ENCODE measurements at regions not wholly inside any gene's neighbourhood (a gene's known extent, or its start where the extent isn't known, plus 50 kb on each side); places are given as distances from the start of the nearest gene placed in this dataset.

- intact Hi-C loops (cut with DNase I; ENCODE audit: low total_unique reads), result no loop called here
These were observed 187.0 kb downstream of the SEC14L1 start for GRCh38 chr17:77327566-77328464.

GRCh38 chr17:77328823-77329740 is 188.3 kb downstream of the SEC14L1 start:
- Histone ChIP-seq H3K27ac (no peak overlapping the region), H3K4me3 (no peak overlapping the region), H3K27me3 (no peaks in the 10 kb centered on the region), H3K36me3 (peaks cover 0 to 10% (median 0%) of the 10 kb centered on the region in 4 donors), H3K4me1 (peaks cover 36 to 98% (median 57%) of the 10 kb centered on the region in 4 donors), H3K9me3 (no peaks in the 10 kb centered on the region)
- WGBS, 5 donors, result 64 to 74% (median 71%) methylated on average over 8 to 15 of the region's 15 CpGs
- DNase-seq, result peak in 1 of 2 donors; percentile 23
- TF ChIP-seq EP300 (IDR thresholded peaks at IDR 0.05), result no peak
- no peak for TF ChIP-seq POLR2AphosphoS5 (IDR thresholded peaks at IDR 0.05)
- no peak for TF ChIP-seq POLR2A (IDR thresholded peaks at IDR 0.05)
- no peak for TF ChIP-seq CTCF (IDR thresholded peaks at IDR 0.05)
- intact Hi-C loops (cut with DNase I; ENCODE audit: low total_unique reads), result no loop called here

More at GRCh38 chr17:77327566-77328464, 187.0 kb downstream of the SEC14L1 start:
- peak overlapping the region in 2 of 5 donors; percentile 46 to 95 for H3K27ac ChIP-seq
- TF ChIP-seq POLR2A (IDR thresholded peaks at IDR 0.05) (no peak), CTCF (IDR thresholded peaks at IDR 0.05) (no peak), EP300 (IDR thresholded peaks at IDR 0.05) (no peak), POLR2AphosphoS5 (IDR thresholded peaks at IDR 0.05) (no peak)
- DNase-seq, result peak in 1 of 2 donors; percentile 22
- H3K9me3 ChIP-seq, result no peaks in the 10 kb centered on the region
- WGBS, 5 donors, result 55 to 73% (median 61%) methylated on average over 23 to 29 of the region's 29 CpGs
- no peaks in the 10 kb centered on the region for H3K27me3 ChIP-seq
- H3K4me3 ChIP-seq, result no peak overlapping the region
- H3K4me1 ChIP-seq, result peaks cover 46 to 99% (median 65%) of the 10 kb centered on the region in 4 donors
- H3K36me3 ChIP-seq, result peaks cover 0 to 10% (median 0%) of the 10 kb centered on the region in 4 donors

GRCh38 chr17:77329741-77330531 is 189.2 kb downstream of the SEC14L1 start:
- no peaks in the 10 kb centered on the region for H3K27me3 ChIP-seq
- H3K4me1 ChIP-seq, result peaks cover 30 to 89% (median 49%) of the 10 kb centered on the region in 4 donors
- no peak overlapping the region for H3K27ac ChIP-seq
- H3K36me3 ChIP-seq, result peaks cover 0 to 10% (median 0%) of the 10 kb centered on the region in 4 donors
- H3K4me3 ChIP-seq, result no peak overlapping the region
- intact Hi-C loops (cut with DNase I; ENCODE audit: low total_unique reads), result loop anchor here (5.0 kb wide), 2 partner anchors 97 to 162 kb away; no protein-coding TSS in a partner anchor
- TF ChIP-seq POLR2AphosphoS5 (IDR thresholded peaks at IDR 0.05) (no peak), EP300 (IDR thresholded peaks at IDR 0.05) (no peak), CTCF (IDR thresholded peaks at IDR 0.05) (no peak)
- 81 to 92% (median 84%) methylated on average over 20 to 21 of the region's 21 CpGs for WGBS, 5 donors
- no peaks in the 10 kb centered on the region for H3K9me3 ChIP-seq
- DNase-seq, result peak in 1 of 2 donors; percentile 19

All from stomach (tissue), 8 donors.